Keratinocyte (primary cell): ENCODE measurements at regions not wholly inside any gene's neighbourhood (a gene's known extent, or its start where the extent isn't known, plus 50 kb on each side); places are given as distances from the start of the nearest gene placed in this dataset.

Source experiments
- DNase-seq: peaks from one replicate; pipeline ENCODE4 v3.0.0-alpha.2; 2011; ENCODE audit warnings: low read depth, missing footprints, low spot score
- FAIRE-seq: peaks from 2 replicates; lab custom pipeline; 2011; peaks lifted over from hg19 to GRCh38; lab: Jason Lieb, UNC
- H2AFZ ChIP-seq: 2 replicates; pipeline ENCODE4 v1.6.0; 2012; ENCODE audit warnings: low read length, control low read depth, inconsistent platforms; ENCODE audit not compliant: control insufficient read depth
- H3K27ac ChIP-seq: 2 replicates; pipeline ENCODE4 v1.5.1; 2011; ENCODE audit warnings: low read length; ENCODE audit not compliant: control insufficient read depth, insufficient read depth
- H3K27me3 ChIP-seq: 3 replicates; pipeline ENCODE4 v1.6.0; 2011; ENCODE audit warnings: low read length; ENCODE audit not compliant: control insufficient read depth, insufficient read depth; ENCODE audit errors: extremely low read depth
- H3K36me3 ChIP-seq, 2 experiments: 2 replicates in 1 of 2; 3 replicates in 1 of 2; pipeline ENCODE4 v1.5.1; 2011; ENCODE audit warnings: low read length in 2 of 2, mild to moderate bottlenecking in 1 of 2; ENCODE audit not compliant: control insufficient read depth in 2 of 2, insufficient read depth in 2 of 2; ENCODE audit errors: extremely low read depth in 1 of 2
- H3K4me1 ChIP-seq: 3 replicates; pipeline ENCODE4 v1.5.1; 2011; ENCODE audit warnings: low read length; ENCODE audit not compliant: control insufficient read depth, insufficient read depth; ENCODE audit errors: extremely low read depth
- H3K4me2 ChIP-seq: 3 replicates; pipeline ENCODE4 v1.6.0; 2011; ENCODE audit warnings: low read depth, low read length; ENCODE audit not compliant: control insufficient read depth, insufficient read depth; ENCODE audit errors: extremely low read depth
- H3K4me3 ChIP-seq, 3 experiments: fragments of 200-600 bp in 1 of 3; sonication (generic) in 1 of 3; 2 replicates in 2 of 3; 3 replicates in 1 of 3; pipeline ENCODE4 v1.5.1; 2011 to 2016; ENCODE audit warnings: low read length in 3 of 3, mild to moderate bottlenecking in 3 of 3, control low read depth in 2 of 3, inconsistent platforms in 1 of 3, low read depth in 1 of 3, mixed read lengths in 1 of 3, mixed run types in 1 of 3, moderate library complexity in 1 of 3; ENCODE audit not compliant: control insufficient read depth in 2 of 3, insufficient read depth in 2 of 3; ENCODE audit errors: extremely low read depth in 1 of 3
- H3K79me2 ChIP-seq: 2 replicates; pipeline ENCODE4 v1.6.0; 2012; ENCODE audit warnings: low read length; ENCODE audit not compliant: control insufficient read depth, insufficient read depth
- H3K9ac ChIP-seq: 3 replicates; pipeline ENCODE4 v1.6.0; 2011; ENCODE audit warnings: low read length; ENCODE audit not compliant: control insufficient read depth, insufficient read depth; ENCODE audit errors: extremely low read depth
- H3K9me1 ChIP-seq: 3 replicates; pipeline ENCODE4 v1.6.0; 2011; ENCODE audit warnings: low read length; ENCODE audit not compliant: control insufficient read depth, insufficient read depth; ENCODE audit errors: extremely low read depth
- H3K9me3 ChIP-seq: 2 replicates; pipeline ENCODE4 v1.5.1; 2012; ENCODE audit warnings: low read depth, low read length; ENCODE audit not compliant: control insufficient read depth
- H4K20me1 ChIP-seq: 3 replicates; pipeline ENCODE4 v1.6.0; 2011; ENCODE audit warnings: low read length; ENCODE audit not compliant: control insufficient read depth, insufficient read depth; ENCODE audit errors: extremely low read depth
- CTCF ChIP-seq, 3 experiments: IDR thresholded peaks in 1 of 3; conservative IDR thresholded peaks in 1 of 3; optimal IDR thresholded peaks in 1 of 3; 2 replicates in 2 of 3; 3 replicates in 1 of 3; pipeline versions ENCODE3 to v1.5.1; 2011; ENCODE audit warnings: low read length in 3 of 3, mild to moderate bottlenecking in 3 of 3, moderate library complexity in 2 of 3, control low read depth in 1 of 3, inconsistent platforms in 1 of 3; ENCODE audit not compliant: insufficient read depth in 2 of 3; ENCODE audit errors: extremely low read depth in 1 of 3
- EZH2 ChIP-seq: IDR thresholded peaks from one replicate; pipeline ENCODE4 v1.6.1; 2012; ENCODE audit warnings: inconsistent platforms, mild to moderate bottlenecking, low read length, moderate library complexity
- dilution Hi-C: fragments of 300-500 bp; cut with MboI; formaldehyde crosslinking; loops from one replicate; pipeline ENCODE4 v1.7.0; 2020; ENCODE audit warnings: low sequenced_read_pairs; ENCODE audit not compliant: extremely low pct_ligation_motif_present

DNA sequence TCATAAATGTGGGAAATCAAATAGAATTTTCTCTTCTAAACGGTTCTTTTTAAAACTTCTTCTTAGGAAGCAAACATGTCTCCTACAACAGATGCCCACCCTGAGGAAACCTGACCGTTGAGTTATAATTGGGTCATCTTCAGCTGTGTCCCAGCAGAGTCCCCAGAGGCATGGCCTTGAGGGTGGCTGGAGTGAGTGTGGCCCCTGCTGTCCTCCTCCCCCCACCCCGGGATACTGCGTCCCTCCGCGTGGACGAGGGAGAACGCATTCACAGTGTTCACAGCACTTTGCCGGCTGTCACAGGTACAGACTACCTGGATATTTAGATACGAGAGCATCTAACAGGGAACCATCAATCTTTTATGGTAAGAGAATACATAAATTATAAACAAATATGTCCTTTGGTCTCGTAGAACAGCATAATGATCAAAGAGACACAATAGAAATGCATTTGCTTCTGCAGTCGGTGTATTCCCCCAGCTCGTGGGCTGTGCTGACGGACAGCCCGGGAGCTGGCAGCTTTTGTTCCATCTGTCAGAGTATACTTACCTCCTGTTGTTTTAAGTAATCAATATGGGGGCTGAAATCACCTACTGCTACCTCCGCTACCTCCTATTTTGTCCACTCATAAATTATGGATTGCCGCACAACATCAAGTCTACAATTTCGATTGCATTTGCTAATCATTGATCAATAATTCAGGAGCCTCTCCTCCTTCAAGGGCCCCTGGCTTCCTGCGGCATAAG is 214.7 kb downstream of the IRX2 start:
- Histone ChIP-seq H2AFZ (no peak overlapping the region), H3K36me3 (no peaks in the 10 kb centered on the region), H3K4me1 (no peaks in the 10 kb centered on the region), H3K79me2 (no peaks in the 10 kb centered on the region), H3K9me3 (peaks cover 1% of the 10 kb centered on the region), H3K9me1 (no peaks in the 10 kb centered on the region), H3K4me3 (no peak overlapping the region), H3K27me3 (no peaks in the 10 kb centered on the region), H3K9ac (no peak overlapping the region), H3K4me2 (no peak overlapping the region), H3K27ac (no peak overlapping the region), H4K20me1 (no peaks in the 10 kb centered on the region)
- TF ChIP-seq CTCF (optimal IDR thresholded peaks at IDR 0.05 in 1 of 3, IDR thresholded peaks at IDR 0.05 in 1 of 3, conservative IDR thresholded peaks at IDR 0.05 in 1 of 3; ENCODE audit: extremely low read depth in 1 of 3, insufficient read depth in 2 of 3, low read length in 3 of 3) (no peak), EZH2 (no peak)
- no peak for FAIRE-seq
- DNase-seq = no peak
- dilution Hi-C loops = no loop called here

DNA sequence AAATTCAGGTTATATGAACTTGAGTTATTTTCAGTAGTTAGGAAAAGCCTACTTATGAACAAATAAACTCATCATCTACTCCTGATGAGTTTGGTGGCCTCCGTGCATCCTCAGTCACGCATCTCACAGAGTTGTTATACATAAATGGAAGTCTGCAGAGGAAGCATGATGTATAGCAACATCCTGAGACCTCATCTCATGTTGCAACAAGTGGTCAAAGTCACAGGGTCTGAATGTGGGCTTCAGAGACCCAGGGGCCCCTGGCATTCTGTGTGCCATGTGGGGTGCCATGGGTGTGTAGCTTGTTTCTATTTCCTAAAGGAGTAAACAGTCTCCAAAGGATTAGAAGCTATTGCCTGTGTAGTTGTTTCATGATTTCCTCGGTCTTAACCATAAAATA is 216.5 kb downstream of the IRX2 start:
- FAIRE-seq (no peak), DNase-seq (no peak)
- H3K27ac ChIP-seq = no peak overlapping the region
- H3K4me1 ChIP-seq = no peaks in the 10 kb centered on the region
- H3K4me2 ChIP-seq = no peak overlapping the region
- dilution Hi-C loops = no loop called here
- H3K79me2 ChIP-seq = no peaks in the 10 kb centered on the region
- H3K9ac ChIP-seq = no peak overlapping the region
- H3K9me3 ChIP-seq = no peaks in the 10 kb centered on the region
- H3K36me3 ChIP-seq = no peaks in the 10 kb centered on the region
- no peak overlapping the region for H2AFZ ChIP-seq
- H3K4me3 ChIP-seq = no peak overlapping the region
- no peaks in the 10 kb centered on the region for H4K20me1 ChIP-seq
- TF ChIP-seq EZH2 = no peak
- no peak for TF ChIP-seq CTCF (optimal IDR thresholded peaks at IDR 0.05 in 1 of 3, IDR thresholded peaks at IDR 0.05 in 1 of 3, conservative IDR thresholded peaks at IDR 0.05 in 1 of 3; ENCODE audit: extremely low read depth in 1 of 3, insufficient read depth in 2 of 3, low read length in 3 of 3)
- no peaks in the 10 kb centered on the region for H3K27me3 ChIP-seq
- H3K9me1 ChIP-seq = no peaks in the 10 kb centered on the region
